HG03097 (cell line): ENCODE measurements at regions not wholly inside any gene's neighbourhood (a gene's known extent, or its start where the extent isn't known, plus 50 kb on each side); places are given as distances from the start of the nearest gene placed in this dataset.

Experiments
- ATAC-seq: cut with Tn5 transposase; IDR thresholded peaks from one replicate; pipeline ENCODE4 v1.9.1; 2021; ENCODE audit not compliant: unreplicated experiment, low FRiP score

DNA sequence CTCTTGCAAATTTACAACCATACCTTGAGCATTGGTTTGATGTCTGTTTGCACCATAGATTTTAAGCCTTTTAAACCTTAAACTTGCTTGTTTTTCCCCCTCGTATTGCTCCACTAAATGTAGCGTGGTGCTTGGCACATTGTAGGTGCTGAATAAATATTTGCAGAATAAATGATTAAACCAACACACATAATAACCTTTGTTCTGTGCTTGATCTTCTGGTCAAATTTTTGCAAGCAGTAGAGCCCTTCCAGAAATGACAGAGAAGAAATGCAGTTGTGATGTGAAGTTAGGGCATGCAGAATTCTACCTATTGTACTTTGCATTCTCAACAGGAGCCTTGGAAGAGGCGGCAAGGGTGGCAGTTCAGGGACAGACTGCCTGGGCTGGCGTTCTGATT lies 394.4 kb upstream of the TBX3 start:
- no peak for ATAC-seq

DNA sequence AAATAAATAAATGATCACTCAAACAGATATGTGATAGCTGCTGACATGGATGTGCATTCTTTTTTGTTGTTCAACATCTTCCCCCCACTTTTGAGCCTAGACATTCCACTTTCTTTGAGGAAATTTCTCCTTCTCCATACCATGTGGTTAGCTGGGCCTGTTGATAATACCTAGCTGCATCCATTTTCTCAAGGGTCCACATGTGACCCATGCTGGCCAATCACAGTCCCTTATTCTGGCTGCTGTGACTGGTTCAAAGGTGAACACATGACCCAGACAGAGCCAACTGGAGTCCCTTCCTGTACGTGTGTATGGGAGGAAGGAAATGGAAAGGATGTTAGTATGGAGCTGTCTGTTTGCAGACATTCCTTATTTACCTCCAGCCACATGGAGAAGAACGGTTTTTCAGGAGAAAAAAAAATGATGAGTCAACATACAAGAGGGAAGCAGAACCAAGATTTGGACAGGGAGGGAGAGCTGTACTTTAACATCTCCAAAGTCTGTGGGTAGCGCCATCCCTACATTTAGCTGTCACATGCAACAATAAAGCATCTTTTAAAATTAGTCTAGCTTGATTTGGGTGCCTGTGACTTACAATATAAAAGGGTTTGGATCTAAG lies 391.7 kb upstream of the TBX3 start:
- ATAC-seq, result no peak

DNA sequence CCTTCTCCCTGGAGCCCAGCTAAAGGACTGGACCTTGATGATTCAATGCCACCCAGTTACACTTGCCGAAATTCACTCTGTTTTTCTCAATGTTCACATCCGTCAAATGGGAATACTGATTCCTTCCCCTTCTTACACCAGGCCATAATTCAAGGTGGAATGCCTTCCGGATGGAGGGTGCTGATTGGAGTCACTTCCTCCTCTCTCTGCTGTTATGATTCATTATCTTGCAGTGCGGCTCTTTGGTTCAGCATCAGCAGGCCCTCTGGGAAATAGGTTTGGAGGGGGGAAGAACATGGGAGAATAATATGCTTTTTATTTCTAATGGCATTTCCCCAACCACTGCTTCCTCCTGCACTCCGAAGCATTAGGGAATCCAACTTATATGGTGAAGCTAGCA lies 390.6 kb upstream of the TBX3 start:
- no peak for ATAC-seq

DNA sequence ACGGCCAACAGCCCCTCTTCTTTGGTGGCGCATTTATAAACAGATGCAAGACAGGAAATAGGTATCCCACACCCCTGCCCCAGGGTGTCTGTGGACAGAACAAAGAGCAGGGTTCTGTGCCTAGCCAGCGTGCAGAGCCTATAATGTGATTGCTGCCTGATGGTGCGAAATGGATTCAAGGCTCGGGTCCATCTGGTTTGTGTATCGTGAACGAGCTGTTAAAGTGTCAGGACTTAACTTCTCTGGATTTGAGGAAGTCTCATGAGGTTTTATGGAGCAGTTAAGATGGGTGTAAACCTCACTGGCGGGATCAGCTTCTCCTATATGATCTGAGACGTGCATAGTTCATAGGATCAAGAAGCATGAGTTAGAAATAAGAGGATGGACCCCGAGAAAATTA lies 388.7 kb upstream of the TBX3 start:
- no peak for ATAC-seq

DNA sequence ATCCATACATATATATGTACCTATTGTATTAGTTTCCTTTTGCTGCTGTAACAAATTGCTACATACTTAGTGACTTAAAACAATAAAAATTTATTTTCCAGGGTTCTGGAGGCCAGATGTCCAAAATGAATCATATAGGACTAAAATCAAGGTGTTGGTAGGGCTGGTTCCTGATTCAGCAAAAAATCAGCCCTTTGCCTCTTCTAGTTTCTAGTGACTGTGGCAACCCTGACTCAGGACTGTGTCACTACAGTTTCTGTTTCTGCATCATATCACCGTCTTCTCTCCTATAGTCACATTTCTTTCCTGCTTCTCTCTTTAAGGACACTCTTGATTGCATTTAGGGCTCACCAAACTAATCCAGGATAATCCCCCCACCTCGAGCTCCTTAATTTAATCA lies 386.3 kb upstream of the TBX3 start:
- no peak for ATAC-seq

DNA sequence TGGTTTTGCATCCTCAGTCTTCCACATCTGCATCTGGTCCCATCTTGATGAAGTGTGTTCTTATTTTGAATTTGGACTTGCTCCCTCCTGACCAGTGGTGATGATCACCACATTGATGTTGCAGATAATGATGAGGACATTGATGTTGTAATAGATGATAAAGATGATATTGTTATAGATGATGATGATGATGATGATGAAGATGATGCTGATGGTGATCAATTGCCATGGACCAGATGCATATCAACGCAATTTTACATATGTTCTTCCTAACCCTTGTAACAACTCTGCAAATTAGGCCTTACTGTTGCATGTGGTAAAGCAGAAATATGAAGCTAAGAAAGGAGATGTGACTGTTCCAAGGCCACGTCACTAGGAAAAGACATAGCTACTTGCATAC lies 380.3 kb upstream of the TBX3 start:
- ATAC-seq, result no peak

DNA sequence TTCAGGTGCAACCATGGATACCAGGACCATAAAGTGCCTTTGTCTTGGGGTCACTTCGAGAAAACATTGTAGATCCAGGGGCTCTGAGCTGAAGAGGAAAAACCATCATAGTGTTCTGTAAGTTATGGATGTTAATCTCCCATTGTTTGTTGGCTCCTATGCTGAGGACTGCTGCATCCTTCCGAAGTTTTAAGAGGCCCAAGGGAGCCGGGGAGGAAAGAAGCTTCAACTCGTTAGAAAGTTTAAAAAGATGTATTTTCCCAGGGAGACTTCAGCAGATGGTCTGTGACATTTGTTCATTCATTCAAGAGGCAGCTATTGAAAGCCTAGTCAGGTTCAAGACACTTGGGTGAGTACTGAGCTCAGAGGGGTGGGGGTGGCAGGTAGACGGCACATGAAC lies 378.8 kb upstream of the TBX3 start:
- no peak for ATAC-seq

DNA sequence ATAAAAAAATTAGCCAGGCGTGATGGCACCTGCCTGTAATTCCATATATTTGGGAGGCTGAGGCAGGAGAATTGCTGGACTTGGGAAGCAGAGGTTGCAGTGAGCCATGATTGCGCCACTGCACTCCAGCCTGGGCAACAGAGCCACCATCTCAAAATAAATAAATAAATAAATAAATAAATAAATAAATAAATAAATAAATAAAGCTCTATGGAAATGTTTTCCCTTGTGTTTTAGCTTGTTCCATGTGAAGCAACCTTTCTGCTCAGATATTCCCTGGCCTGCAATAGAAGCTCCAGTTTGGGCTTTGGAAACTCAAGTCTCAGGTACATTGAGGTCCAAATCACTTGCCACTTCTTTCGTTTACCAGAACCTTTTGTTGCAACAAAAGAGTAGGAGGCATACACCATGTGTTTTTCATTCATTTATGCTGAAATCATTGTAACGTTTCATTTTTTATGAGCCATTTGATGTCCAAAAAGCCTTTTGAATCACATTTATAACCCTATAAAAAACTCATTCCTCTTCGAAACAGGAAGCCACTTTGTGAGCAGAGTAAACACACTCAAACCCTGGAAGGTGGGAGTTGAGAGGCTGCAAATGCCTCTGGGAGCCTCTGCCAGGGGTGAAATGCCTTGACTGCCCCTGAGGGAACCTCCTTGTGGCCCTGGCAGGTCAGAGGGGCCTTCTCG lies 376.6 kb upstream of the TBX3 start:
- ATAC-seq, result no peak

DNA sequence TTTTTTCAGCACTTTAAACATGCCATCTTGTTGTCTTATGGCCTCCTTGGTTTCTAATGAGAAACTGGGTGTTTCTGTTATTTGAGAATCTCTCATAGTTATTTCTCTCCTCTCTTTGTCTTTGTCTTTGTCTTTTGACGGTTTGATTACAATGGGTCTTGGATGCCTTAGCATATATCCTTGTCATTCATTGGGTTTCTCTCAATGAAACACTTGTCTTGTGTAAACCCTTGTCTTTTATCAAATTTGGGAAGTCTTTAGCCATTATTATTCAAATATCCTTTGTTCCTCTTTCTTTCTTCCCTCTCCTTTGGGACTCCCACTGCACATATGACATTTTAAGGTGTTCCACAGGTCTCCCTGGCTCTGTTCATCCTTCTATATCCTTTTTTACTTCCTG lies 373.5 kb upstream of the TBX3 start:
- ATAC-seq, result no peak

DNA sequence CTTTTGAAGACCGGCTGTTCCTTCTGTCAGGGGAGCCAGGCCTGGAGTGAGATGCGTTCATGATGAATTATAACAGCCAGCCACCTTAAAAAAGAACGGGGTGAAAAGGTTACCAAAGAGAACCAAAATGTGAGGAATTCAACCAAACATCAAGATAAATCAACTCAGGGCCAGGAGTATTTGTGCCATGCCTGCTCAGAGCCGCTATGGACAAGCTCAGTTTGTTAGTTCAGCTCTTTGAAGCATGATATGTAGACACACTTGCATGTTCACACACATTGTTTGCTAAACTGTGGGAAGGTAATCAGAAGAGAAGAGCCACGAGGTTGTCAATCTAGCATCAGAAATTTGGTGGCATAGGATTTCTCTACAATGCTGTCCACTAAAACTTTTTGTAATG lies 367.4 kb upstream of the TBX3 start:
- ATAC-seq, result no peak

DNA sequence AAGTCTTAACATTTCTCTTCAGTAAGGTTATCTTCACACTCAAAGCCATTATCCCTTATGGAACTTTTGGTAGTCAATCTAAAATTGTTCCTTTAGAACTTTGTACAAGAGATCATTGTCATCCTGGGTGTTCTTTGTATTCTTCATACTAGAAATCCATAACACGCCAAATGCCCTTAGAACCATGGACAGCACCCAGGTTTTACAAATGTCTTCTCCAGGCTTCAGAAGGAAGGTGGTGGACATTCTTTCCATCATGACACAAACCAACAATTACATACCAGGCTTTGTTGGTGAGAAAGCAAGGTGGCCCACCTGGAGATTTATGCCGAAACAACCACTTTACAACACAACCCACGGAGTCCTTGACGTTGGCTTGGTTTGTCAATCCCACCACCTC lies 365.6 kb upstream of the TBX3 start:
- no peak for ATAC-seq

DNA sequence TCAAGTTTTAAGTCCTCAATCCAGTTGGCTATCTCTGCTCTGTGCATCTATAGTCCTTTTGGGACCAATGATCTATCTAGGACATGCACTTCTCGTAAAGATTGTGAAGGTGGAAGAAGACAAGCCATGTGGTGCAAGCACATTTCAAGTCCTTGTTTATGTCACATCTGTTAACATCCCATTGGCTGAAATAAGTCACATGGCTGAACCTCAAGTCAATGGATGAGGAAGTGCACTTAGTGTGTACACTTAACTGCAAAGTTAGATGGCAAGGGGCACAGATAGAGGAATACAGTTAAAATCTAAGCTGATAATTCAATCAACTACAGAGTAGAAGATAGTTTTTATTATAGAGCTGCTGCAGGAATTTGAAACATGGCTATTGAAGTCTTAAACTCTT lies 362.8 kb upstream of the TBX3 start:
- no peak for ATAC-seq

DNA sequence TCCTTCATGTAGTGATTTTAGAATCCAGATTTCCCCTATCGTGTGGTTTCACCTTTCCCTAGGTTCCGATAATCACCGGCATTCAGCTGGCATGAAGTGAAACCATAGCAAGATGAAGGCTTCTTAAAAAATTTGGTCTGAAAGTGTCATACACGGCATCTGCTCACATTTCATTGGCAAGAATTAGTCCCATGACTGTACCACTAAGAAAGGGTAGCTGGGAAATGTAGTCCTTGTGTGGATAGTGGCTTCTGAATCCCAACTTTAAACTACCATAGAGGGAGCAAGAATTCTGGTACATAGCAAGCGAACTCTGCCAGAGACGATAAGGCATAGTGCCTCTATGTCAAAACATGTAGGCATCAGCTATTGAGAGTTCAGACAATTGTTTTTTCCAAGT lies 360.1 kb upstream of the TBX3 start:
- ATAC-seq, result no peak

DNA sequence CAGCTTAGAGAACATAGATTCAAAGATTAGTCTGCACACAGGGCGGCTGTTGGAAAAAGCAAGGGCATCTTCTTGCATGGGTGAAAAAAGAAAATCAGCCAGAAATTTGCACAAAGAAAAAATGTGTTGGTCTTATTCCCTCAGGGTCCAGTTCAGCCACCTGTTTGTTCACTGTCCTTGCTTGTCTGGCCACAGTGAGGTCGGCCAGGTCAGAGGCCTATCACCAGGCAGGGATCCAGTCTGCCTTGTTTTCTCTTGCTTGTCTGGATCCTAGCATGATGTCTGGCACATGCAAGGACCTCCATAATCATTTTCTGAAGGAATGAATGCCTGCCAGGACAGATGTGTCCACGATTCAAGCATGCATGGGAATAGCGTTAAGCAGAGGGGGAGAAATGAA lies 359.1 kb upstream of the TBX3 start:
- no peak for ATAC-seq

DNA sequence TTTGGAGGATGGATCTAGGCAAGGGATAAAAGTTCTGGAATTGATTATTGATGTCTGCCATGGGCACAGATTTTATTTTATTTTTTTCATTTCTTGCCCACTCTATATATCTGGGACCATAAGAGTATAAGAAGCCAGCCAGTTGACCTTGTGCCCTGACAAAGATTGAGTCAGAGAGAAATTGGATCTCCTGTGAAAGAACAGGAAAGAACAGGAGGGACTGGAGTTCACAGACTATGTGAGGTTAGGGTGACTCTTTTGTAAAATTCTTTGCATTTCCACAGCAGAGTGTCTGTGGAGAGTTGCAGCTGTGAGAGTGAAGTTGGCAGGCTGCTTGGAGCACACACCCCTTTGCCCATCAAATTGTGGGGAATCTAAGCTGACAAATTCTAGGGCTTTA lies 358.4 kb upstream of the TBX3 start:
- ATAC-seq, result no peak

DNA sequence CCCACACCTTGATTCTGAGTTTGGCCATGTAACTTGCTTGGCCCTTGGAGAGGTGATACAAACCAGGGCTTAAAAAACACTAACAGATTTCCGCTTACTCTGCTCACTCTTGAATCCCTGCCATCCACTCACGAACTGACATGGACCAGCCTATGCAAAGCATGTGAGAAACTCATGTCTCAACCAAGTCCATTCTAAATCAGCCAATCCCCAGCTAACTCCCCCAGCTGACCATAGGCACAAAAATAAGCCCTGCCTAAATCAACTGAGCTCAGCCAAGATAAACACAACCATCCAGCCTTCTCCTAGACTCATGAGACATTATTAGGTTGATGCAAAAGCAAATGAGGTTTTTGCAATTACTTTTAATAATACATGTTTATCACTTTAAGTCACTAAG lies 353.9 kb upstream of the TBX3 start:
- ATAC-seq, result no peak

DNA sequence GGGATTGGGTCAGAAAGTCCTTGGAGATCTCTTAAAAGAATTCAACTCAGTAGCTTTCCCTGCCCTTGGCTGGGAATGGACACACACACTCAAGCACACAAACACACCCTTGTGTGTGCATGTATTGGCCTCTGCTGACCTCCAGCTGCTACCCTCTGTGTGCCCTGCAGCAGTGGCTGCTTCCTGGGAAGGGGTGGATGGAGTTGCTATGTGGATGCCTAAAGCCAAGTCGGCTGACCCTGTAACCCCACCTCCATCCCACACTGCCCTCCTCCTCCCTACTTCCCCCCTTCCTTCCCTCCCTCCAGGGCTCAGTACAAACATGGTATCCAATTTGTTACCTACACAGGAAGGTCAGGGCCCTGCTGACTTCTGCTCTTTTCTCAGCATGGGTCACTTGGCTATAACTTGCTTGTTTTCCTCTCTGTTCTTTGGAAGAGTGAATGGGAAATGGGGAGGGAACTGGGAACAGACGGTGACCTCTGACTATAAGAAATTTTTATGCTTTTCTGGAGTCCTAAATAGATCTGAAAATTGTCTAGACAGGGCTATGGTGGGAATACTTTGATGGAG lies 351.6 kb upstream of the TBX3 start:
- ATAC-seq, result no peak

DNA sequence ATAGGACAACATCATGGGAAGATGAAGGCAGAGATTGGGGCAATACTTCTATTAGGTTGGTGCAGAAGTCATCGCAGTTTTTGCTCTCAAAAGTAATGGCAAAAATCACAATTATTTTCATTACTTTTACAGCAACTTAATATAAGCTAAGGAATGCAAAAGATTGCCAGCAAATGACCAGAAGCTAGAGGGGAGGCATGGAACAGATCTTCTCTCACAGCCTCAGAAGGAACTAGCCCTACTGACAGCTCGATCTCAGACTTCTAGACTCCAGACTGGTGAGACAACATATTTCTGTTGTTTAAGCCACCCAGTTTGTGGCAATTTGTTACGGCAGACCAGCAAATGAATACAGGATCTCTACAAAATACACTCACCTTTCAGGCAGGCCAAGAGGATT lies 348.5 kb upstream of the TBX3 start:
- ATAC-seq, result no peak

DNA sequence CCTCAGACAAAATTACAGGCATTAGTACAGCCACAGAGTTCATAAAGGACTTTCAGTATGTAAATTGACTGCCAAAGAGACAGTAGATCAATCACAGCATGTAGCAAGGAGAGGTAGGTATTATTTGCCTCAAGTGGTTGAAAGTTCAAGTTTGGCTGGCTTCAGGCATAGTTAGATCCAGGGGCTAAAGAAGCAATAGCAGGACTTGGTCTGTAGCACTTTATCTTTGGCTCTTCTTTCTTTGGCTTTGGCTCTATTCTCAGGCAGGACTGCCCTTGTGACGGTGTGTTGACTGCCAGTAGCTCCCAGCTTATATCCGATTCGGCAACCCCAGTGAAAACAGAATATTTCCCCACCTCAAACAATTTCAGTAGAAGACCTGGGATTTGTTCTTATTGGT lies 346.0 kb upstream of the TBX3 start:
- no peak for ATAC-seq

DNA sequence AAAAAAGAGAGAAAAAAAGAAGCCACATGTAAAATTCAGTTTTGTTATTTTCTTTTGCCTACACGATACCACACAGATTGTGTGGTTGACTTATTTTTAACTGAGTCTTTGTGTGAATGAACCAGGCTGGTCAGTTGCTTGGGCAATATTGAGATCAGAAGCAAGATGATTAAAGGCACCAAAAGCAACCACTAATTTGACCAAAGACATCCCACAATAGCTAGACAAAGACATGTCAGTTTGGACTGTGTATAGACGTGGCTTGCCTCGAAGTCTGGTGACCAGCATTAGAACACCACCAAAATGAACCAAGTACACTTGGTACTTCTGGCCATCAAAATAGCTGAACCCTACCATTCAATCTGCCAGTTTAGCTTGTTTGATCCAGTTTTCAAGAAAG lies 340.6 kb upstream of the TBX3 start:
- ATAC-seq, result no peak

DNA sequence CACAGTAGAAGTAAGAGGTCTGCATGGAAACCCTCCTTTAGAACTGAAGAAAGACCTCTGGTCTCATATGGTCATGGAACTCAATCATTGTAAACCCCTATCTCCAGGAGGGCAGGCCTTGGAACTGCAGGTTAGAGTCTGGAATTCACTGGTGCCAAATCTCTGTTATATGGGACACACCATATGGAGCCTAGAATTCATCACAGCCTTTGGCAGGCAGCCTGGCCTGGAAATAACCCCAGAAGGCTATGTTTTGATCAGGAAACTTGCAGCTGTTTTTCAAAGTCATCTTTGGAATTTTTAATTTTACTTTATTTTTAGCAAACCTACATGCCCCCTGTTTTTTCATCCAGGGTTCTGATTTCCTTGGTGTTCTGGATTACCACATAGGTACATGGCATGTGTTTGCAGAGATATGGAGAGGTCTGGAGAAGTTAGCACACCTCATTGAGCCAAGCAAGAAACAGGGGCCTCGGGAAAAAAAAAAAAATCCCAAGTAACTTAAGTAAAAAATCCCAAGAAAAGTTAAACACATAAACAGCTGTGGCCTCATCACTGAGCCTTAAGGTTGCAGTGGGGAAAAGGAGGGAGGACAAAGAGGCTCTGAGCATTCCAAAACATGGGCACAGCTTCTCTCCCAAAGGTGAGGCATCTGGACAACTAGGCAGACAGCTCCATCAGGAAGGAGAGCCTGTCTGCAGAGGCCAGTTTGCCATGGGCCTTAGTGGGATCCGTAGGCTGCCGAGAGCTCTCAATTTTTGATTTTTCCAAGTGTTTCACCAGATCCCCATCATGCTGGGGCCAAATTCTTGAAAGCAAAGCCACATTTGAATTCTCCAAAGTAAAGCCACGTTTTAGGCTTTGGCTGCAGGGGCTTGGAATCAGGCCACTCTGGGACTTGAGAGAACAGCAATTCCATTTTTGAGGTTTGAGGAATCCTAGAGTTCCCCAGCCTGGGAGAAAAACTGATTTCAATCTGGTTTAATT lies 339.6 kb upstream of the TBX3 start:
- no peak for ATAC-seq
